Ovary (tissue), 3 donors: ENCODE measurements at regions not wholly inside any gene's neighbourhood (a gene's known extent, or its start where the extent isn't known, plus 50 kb on each side); places are given as distances from the start of the nearest gene placed in this dataset.

Experiments used
- EP300 ChIP-seq: sonication (generic); formaldehyde crosslinking; IDR thresholded peaks from one replicate; pipeline ENCODE4 v1.6.1; 2017; ENCODE audit warnings: antibody characterized with exemption
- POLR2A ChIP-seq: fragments of 450-650 bp; IDR thresholded peaks from one replicate; pipeline ENCODE4 v1.6.1; 2017; ENCODE audit warnings: antibody characterized with exemption, mild to moderate bottlenecking, moderate library complexity
- TF ChIP-seq, protein P1 (sequence below), 3 donors: fragments of 450-650 bp in 2 of 3; fragments of 200-600 bp in 1 of 3; IDR thresholded peaks; one replicate each; pipeline versions ENCODE4 v1.5.1 to v1.8.0; 2016 to 2022; ENCODE audit warnings: antibody characterized with exemption in 3 of 3, mild to moderate bottlenecking in 1 of 3
- donor health status: DM: no; HTN: no; CAD: no.

- TF ChIP-seq, protein P1, sequence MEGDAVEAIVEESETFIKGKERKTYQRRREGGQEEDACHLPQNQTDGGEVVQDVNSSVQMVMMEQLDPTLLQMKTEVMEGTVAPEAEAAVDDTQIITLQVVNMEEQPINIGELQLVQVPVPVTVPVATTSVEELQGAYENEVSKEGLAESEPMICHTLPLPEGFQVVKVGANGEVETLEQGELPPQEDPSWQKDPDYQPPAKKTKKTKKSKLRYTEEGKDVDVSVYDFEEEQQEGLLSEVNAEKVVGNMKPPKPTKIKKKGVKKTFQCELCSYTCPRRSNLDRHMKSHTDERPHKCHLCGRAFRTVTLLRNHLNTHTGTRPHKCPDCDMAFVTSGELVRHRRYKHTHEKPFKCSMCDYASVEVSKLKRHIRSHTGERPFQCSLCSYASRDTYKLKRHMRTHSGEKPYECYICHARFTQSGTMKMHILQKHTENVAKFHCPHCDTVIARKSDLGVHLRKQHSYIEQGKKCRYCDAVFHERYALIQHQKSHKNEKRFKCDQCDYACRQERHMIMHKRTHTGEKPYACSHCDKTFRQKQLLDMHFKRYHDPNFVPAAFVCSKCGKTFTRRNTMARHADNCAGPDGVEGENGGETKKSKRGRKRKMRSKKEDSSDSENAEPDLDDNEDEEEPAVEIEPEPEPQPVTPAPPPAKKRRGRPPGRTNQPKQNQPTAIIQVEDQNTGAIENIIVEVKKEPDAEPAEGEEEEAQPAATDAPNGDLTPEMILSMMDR (IDR thresholded peaks at IDR 0.05) = no peak
- TF ChIP-seq POLR2A (no peak), EP300 (no peak)
Observed at GRCh38 chr1:190001187-190001586, 476.5 kb downstream of the BRINP3 start.
